GM12878 (cell line): ENCODE measurements at regions not wholly inside any gene's neighbourhood (a gene's known extent, or its start where the extent isn't known, plus 50 kb on each side); places are given as distances from the start of the nearest gene placed in this dataset.

Experiments
- ATAC-seq: fragments of 200-7000 bp; cut with Tn5 transposase; 3 replicates; pipeline ENCODE4 v1.9.1; 2020; ENCODE audit warnings: mild to moderate bottlenecking, moderate library complexity
- BruUV-seq: library from RNA; stranded (reverse); fragments of 400-500 nt; replicated peaks from 2 replicates; lab custom pipeline; 2021; lab: Mats Ljungman, UMichigan
- CTCF ChIA-PET: fragments of 300-600 bp; sonication (Branson Sonifier 250); formaldehyde crosslinking; extraction: SDS; loops from one replicate; lab custom pipeline; 2021; ENCODE audit warnings: inconsistent platforms; lab: Yijun Ruan, JAX
- POLR2A ChIA-PET: fragments of 350-600 bp; formaldehyde crosslinking; extraction: SDS; loops from one replicate; lab custom pipeline; 2021; ENCODE audit warnings: inconsistent platforms; lab: Charles Lee
- RAD21 ChIA-PET: fragments of 300-600 bp; sonication (Branson Sonifier 250); formaldehyde crosslinking; loops from one replicate; lab custom pipeline; 2023; ENCODE audit warnings: antibody characterized with exemption; ENCODE audit not compliant: unreplicated experiment; lab: Charles Lee
- SMC1A ChIA-PET: fragments of 300-600 bp; sonication (Branson Sonifier 250); formaldehyde crosslinking; loops from one replicate; lab custom pipeline; 2023; ENCODE audit not compliant: unreplicated experiment, uncharacterized antibody; lab: Charles Lee
- DNase-seq: peaks from one replicate; pipeline ENCODE4 v3.0.0-alpha.2; 2011; ENCODE audit warnings: low read depth, low spot score
- FAIRE-seq: peaks from 3 replicates; lab custom pipeline; 2011; peaks lifted over from hg19 to GRCh38; lab: Jason Lieb, UNC
- H2AFZ ChIP-seq: 2 replicates; pipeline ENCODE4 v1.6.0; 2011; ENCODE audit warnings: low read depth, low read length, control low read depth; ENCODE audit not compliant: control insufficient read depth
- H3K27ac ChIP-seq: 2 replicates; pipeline ENCODE4 v1.5.1; 2011; ENCODE audit warnings: control low read depth; ENCODE audit not compliant: control insufficient read depth, insufficient read depth
- H3K27me3 ChIP-seq, 2 experiments: replicated peaks in 1 of 2; 2 replicates each; pipeline versions ENCODE4 v1.6.0 to v1.6.1; 2011; ENCODE audit warnings: low read length in 1 of 2; ENCODE audit not compliant: control insufficient read depth in 2 of 2, insufficient read depth in 2 of 2
- H3K36me3 ChIP-seq, 2 experiments: 2 replicates each; pipeline ENCODE4 v1.5.1; 2011; ENCODE audit warnings: low read length in 1 of 2; ENCODE audit not compliant: control insufficient read depth in 2 of 2, insufficient read depth in 2 of 2
- H3K4me1 ChIP-seq: 2 replicates; pipeline ENCODE4 v1.6.1; 2011; ENCODE audit warnings: mild to moderate bottlenecking, low read length, moderate library complexity, mixed read lengths; ENCODE audit not compliant: control insufficient read depth, insufficient read depth
- H3K4me2 ChIP-seq: 2 replicates; pipeline ENCODE4 v1.6.0; 2011; ENCODE audit warnings: control low read depth; ENCODE audit not compliant: control insufficient read depth, insufficient read depth
- H3K4me3 ChIP-seq: fragments of 200-600 bp; sonication (generic); 2 replicates; pipeline ENCODE4 v1.5.1; 2016
- H3K79me2 ChIP-seq: 2 replicates; pipeline ENCODE4 v1.6.0; 2011; ENCODE audit warnings: low read length; ENCODE audit not compliant: control insufficient read depth, insufficient read depth
- H3K9ac ChIP-seq: 2 replicates; pipeline ENCODE4 v1.8.0; 2011; ENCODE audit warnings: low read length, control low read depth, mixed read lengths; ENCODE audit not compliant: control insufficient read depth, insufficient read depth
- H3K9me3 ChIP-seq: replicated peaks from 3 replicates; pipeline ENCODE4 v1.5.1; 2011; ENCODE audit warnings: mild to moderate bottlenecking, low read length; ENCODE audit not compliant: control insufficient read depth, insufficient read depth
- H4K20me1 ChIP-seq: 2 replicates; pipeline ENCODE4 v1.6.0; 2011; ENCODE audit not compliant: control insufficient read depth, insufficient read depth
- CHD1 ChIP-seq: IDR thresholded peaks from 2 replicates; pipeline ENCODE4 v1.6.1; 2012; ENCODE audit warnings: low read depth, low read length, improper control_type of control experiment
- CHD2 ChIP-seq: IDR thresholded peaks from 2 replicates; pipeline ENCODE4 v1.6.1; 2011; ENCODE audit warnings: low read depth, low read length, improper control_type of control experiment, borderline replicate concordance
- E2F8 ChIP-seq: fragments of 450-650 bp; IDR thresholded peaks from 2 replicates; pipeline ENCODE4 v1.6.1; 2018; ENCODE audit warnings: mild to moderate bottlenecking, low read depth, moderate library complexity; ENCODE audit not compliant: partially characterized antibody
- FOS ChIP-seq: IDR thresholded peaks from 3 replicates; pipeline ENCODE4 v1.6.1; 2011; ENCODE audit warnings: borderline replicate concordance; ENCODE audit not compliant: insufficient read length; ENCODE audit errors: extremely low read depth
- IKZF2 ChIP-seq, 2 experiments: fragments of 450-650 bp; IDR thresholded peaks; 2 replicates each; pipeline ENCODE4 v1.6.1; 2017; ENCODE audit warnings: mild to moderate bottlenecking in 2 of 2, moderate library complexity in 2 of 2
- IRF4 ChIP-seq: IDR thresholded peaks from 2 replicates; pipeline ENCODE4 v1.6.1; 2011; ENCODE audit warnings: low read depth, low read length
- JUND ChIP-seq: IDR thresholded peaks from 2 replicates; pipeline ENCODE4 v1.6.1; 2012; ENCODE audit warnings: low read depth, mild to moderate bottlenecking, low read length, improper control_type of control experiment, moderate library complexity
- MYB ChIP-seq: fragments of 150-350 bp; IDR thresholded peaks from 2 replicates; pipeline ENCODE4 v1.6.1; 2014; ENCODE audit warnings: mild to moderate bottlenecking, low read depth, low read length, borderline replicate concordance
- PAX5 ChIP-seq: IDR thresholded peaks from 2 replicates; pipeline ENCODE4 v1.6.1; 2011; ENCODE audit warnings: low read depth, low read length, borderline replicate concordance
- RAD21 ChIP-seq: IDR thresholded peaks from 2 replicates; pipeline ENCODE4 v1.6.1; 2011; ENCODE audit warnings: mild to moderate bottlenecking, low read depth, low read length, moderate library complexity; ENCODE audit not compliant: insufficient read depth
- SRF ChIP-seq, 2 experiments: IDR thresholded peaks; 2 replicates each; pipeline ENCODE4 v1.6.1; 2011; ENCODE audit warnings: low read depth in 2 of 2, low read length in 2 of 2, mild to moderate bottlenecking in 1 of 2, moderate library complexity in 1 of 2
- SUZ12 ChIP-seq: fragments of 200-600 bp; sonication (generic); IDR thresholded peaks from one replicate; pipeline ENCODE4 v1.6.1; 2018; ENCODE audit warnings: antibody characterized with exemption, mild to moderate bottlenecking; ENCODE audit not compliant: unreplicated experiment
- TCF7 ChIP-seq: IDR thresholded peaks from 2 replicates; pipeline ENCODE4 v1.6.1; 2014; ENCODE audit warnings: antibody characterized with exemption, borderline replicate concordance
- ZNF274 ChIP-seq: IDR thresholded peaks from one replicate; pipeline ENCODE4 v1.8.0; 2011; ENCODE audit not compliant: insufficient read length, insufficient read depth
- ZNF592 ChIP-seq: fragments of 450-650 bp; IDR thresholded peaks from 2 replicates; pipeline ENCODE4 v1.6.1; 2017; ENCODE audit warnings: mild to moderate bottlenecking, moderate library complexity
- ZSCAN29 ChIP-seq: fragments of 450-650 bp; IDR thresholded peaks from 2 replicates; pipeline ENCODE4 v1.6.1; 2017; ENCODE audit warnings: mild to moderate bottlenecking, moderate library complexity
- WGBS: methylation state at CpG from one replicate; pipeline ENCODE4 v1.1.6; 2016; ENCODE audit warnings: low lambda C conversion rate; ENCODE audit not compliant: insufficient replicate concordance, insufficient coverage; ENCODE audit errors: missing lambda C conversion rate; 5-methylcytosine and 5-hydroxymethylcytosine counted together
- in situ Hi-C: fragments of 300-500 bp; cut with MboI; formaldehyde crosslinking; loops from 9 replicates; pipeline ENCODE4 v1.14.3; 2018; ENCODE audit warnings: mixed read lengths
- intact Hi-C: fragments of 100-400 bp; cut with micrococcal nuclease; formaldehyde crosslinking; loops from one replicate; pipeline ENCODE4 v1.14.2; 2022; ENCODE audit not compliant: unreplicated experiment

- SMC1A ChIA-PET, result no interaction called here
These were observed 251.4 kb upstream of the TGFBR2 start for GRCh38 chr3:30354972-30355371.

More at GRCh38 chr3:30354972-30355371, 251.4 kb upstream of the TGFBR2 start:
- Histone ChIP-seq H3K9me3 (no peaks in the 10 kb centered on the region), H3K79me2 (no peaks in the 10 kb centered on the region), H3K27ac (no peak overlapping the region), H3K4me2 (no peak overlapping the region), H3K4me3 (no peak overlapping the region), H2AFZ (no peak overlapping the region), H3K9ac (no peak overlapping the region), H3K4me1 (no peaks in the 10 kb centered on the region), H4K20me1 (no peaks in the 10 kb centered on the region), H3K27me3 (no peaks in the 10 kb centered on the region; a peak in 1 of 4 replicates), H3K36me3 (no peaks in the 10 kb centered on the region)
- intact Hi-C loops, result no loop called here
- no peak for TF ChIP-seq SRF (IDR thresholded peaks at IDR 0.05; ENCODE audit: low read depth in 2 of 2, low read length in 2 of 2)
- TF ChIP-seq IRF4, result no peak
- no peak for TF ChIP-seq IKZF2 (IDR thresholded peaks at IDR 0.05)
- no peak for TF ChIP-seq ZNF274
- no peak for TF ChIP-seq MYB
- no peak for TF ChIP-seq ZNF592
- no peak for TF ChIP-seq FOS
- no peak for TF ChIP-seq ZSCAN29
- no peak for TF ChIP-seq RAD21
- no peak for TF ChIP-seq PAX5
- TF ChIP-seq TCF7, result no peak
- TF ChIP-seq JUND, result no peak
- TF ChIP-seq E2F8, result no peak
- TF ChIP-seq SUZ12, result no peak
- no peak for TF ChIP-seq CHD1
- TF ChIP-seq CHD2, result no peak
- FAIRE-seq (no peak), DNase-seq (no peak), ATAC-seq (no peak)
- WGBS, result 42% methylated on average over 7 of the region's 7 CpGs
- POLR2A ChIA-PET, result no interaction called here
- in situ Hi-C loops, result no loop called here
- RAD21 ChIA-PET, result no interaction called here
- CTCF ChIA-PET, result no interaction called here
- no TSS peak for BruUV-seq
